ENCODE measurements at regions not wholly inside any gene's neighbourhood (a gene's known extent, or its start where the extent isn't known, plus 50 kb on each side); places are given as distances from the start of the nearest gene placed in this dataset.
A peak's percentile ranks its signal among the peaks of the same experiment; 100 is the strongest.

- Histone ChIP-seq H3K9ac (ENCODE audit: control insufficient read depth, extremely low read depth, insufficient read depth, low read length) (no peak overlapping the region), H3K36me3 (ENCODE audit: control insufficient read depth in 2 of 2, extremely low read depth in 1 of 2, insufficient read depth in 2 of 2, low read length in 2 of 2) (no peaks in the 10 kb centered on the region), H3K4me2 (ENCODE audit: control insufficient read depth, extremely low read depth, insufficient read depth, low read depth, low read length) (peak overlapping the region; percentile 32), H3K27ac (ENCODE audit: control insufficient read depth, insufficient read depth, low read length) (no peak overlapping the region), H3K4me3 (ENCODE audit: control insufficient read depth in 2 of 3, extremely low read depth in 1 of 3, insufficient read depth in 2 of 3, low read depth in 1 of 3, low read length in 3 of 3) (no peak overlapping the region), H3K27me3 (ENCODE audit: control insufficient read depth, extremely low read depth, insufficient read depth, low read length) (no peaks in the 10 kb centered on the region), H3K9me1 (ENCODE audit: control insufficient read depth, extremely low read depth, insufficient read depth, low read length) (no peaks in the 10 kb centered on the region), H4K20me1 (ENCODE audit: control insufficient read depth, extremely low read depth, insufficient read depth, low read length) (no peaks in the 10 kb centered on the region), H3K4me1 (ENCODE audit: control insufficient read depth, extremely low read depth, insufficient read depth, low read length) (peaks cover 26% of the 10 kb centered on the region), H3K9me3 (ENCODE audit: control insufficient read depth, low read depth, low read length) (no peaks in the 10 kb centered on the region), H2AFZ (ENCODE audit: control insufficient read depth, low read length) (peak overlapping the region; percentile 1), H3K79me2 (ENCODE audit: control insufficient read depth, insufficient read depth, low read length) (no peaks in the 10 kb centered on the region)
- DNase-seq (ENCODE audit: low read depth, low spot score) (no peak), FAIRE-seq (peak; percentile 23)
- TF ChIP-seq CTCF (optimal IDR thresholded peaks at IDR 0.05 in 1 of 3, IDR thresholded peaks at IDR 0.05 in 1 of 3, conservative IDR thresholded peaks at IDR 0.05 in 1 of 3; ENCODE audit: extremely low read depth in 1 of 3, insufficient read depth in 2 of 3, low read length in 3 of 3) (no peak), EZH2 (IDR thresholded peaks at IDR 0.05; ENCODE audit: low read length) (no peak)
- dilution Hi-C loops (cut with MboI; ENCODE audit: extremely low pct_ligation_motif_present, low sequenced_read_pairs), result no loop called here
Observed at GRCh38 chr2:20516646-20517341, 69.9 kb downstream of the RHOB start.

DNA sequence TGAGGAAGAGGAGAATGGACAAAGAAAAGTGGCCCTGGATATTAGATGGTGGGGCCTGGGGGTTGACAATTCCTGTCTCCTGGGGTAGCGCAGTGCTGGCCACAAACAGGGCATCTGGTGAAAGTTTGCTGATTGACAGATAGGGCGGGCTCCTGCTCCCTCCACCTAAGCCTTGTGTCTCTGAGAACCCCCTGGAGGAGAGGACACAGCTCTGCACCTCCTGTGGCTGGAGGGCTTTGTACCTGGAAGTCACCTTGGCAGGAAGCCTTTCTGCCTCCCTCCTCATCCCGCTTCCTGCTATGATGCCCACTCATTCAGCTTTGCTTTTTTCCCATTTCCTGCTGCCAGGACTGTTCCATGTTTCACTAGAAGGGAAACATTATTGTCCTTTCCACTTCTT is 72.4 kb downstream of the RHOB start:
- FAIRE-seq, result no peak

More for the DNA sequence above, 72.4 kb downstream of the RHOB start:
- Histone ChIP-seq H3K9me1 (ENCODE audit: control insufficient read depth, extremely low read depth, insufficient read depth, low read length) (no peaks in the 10 kb centered on the region), H2AFZ (ENCODE audit: control insufficient read depth, low read length) (no peak overlapping the region), H3K27ac (ENCODE audit: control insufficient read depth, insufficient read depth, low read length) (no peak overlapping the region), H4K20me1 (ENCODE audit: control insufficient read depth, extremely low read depth, insufficient read depth, low read length) (no peaks in the 10 kb centered on the region), H3K9ac (ENCODE audit: control insufficient read depth, extremely low read depth, insufficient read depth, low read length) (no peak overlapping the region), H3K4me3 (ENCODE audit: control insufficient read depth in 2 of 3, extremely low read depth in 1 of 3, insufficient read depth in 2 of 3, low read depth in 1 of 3, low read length in 3 of 3) (no peak overlapping the region), H3K4me1 (ENCODE audit: control insufficient read depth, extremely low read depth, insufficient read depth, low read length) (peaks cover 20% of the 10 kb centered on the region), H3K9me3 (ENCODE audit: control insufficient read depth, low read depth, low read length) (no peaks in the 10 kb centered on the region), H3K27me3 (ENCODE audit: control insufficient read depth, extremely low read depth, insufficient read depth, low read length) (no peaks in the 10 kb centered on the region), H3K79me2 (ENCODE audit: control insufficient read depth, insufficient read depth, low read length) (no peaks in the 10 kb centered on the region), H3K36me3 (ENCODE audit: control insufficient read depth in 2 of 2, extremely low read depth in 1 of 2, insufficient read depth in 2 of 2, low read length in 2 of 2) (no peaks in the 10 kb centered on the region), H3K4me2 (ENCODE audit: control insufficient read depth, extremely low read depth, insufficient read depth, low read depth, low read length) (no peak overlapping the region)
- no peak for DNase-seq (ENCODE audit: low read depth, low spot score)
- dilution Hi-C loops (cut with MboI; ENCODE audit: extremely low pct_ligation_motif_present, low sequenced_read_pairs), result no loop called here
- no peak for TF ChIP-seq CTCF (optimal IDR thresholded peaks at IDR 0.05 in 1 of 3, IDR thresholded peaks at IDR 0.05 in 1 of 3, conservative IDR thresholded peaks at IDR 0.05 in 1 of 3; ENCODE audit: extremely low read depth in 1 of 3, insufficient read depth in 2 of 3, low read length in 3 of 3)
- no peak for TF ChIP-seq EZH2 (IDR thresholded peaks at IDR 0.05; ENCODE audit: low read length)

Data from keratinocyte (primary cell).